ENCODE measurements at regions not wholly inside any gene's neighbourhood (a gene's known extent, or its start where the extent isn't known, plus 50 kb on each side); places are given as distances from the start of the nearest gene placed in this dataset.

DNA sequence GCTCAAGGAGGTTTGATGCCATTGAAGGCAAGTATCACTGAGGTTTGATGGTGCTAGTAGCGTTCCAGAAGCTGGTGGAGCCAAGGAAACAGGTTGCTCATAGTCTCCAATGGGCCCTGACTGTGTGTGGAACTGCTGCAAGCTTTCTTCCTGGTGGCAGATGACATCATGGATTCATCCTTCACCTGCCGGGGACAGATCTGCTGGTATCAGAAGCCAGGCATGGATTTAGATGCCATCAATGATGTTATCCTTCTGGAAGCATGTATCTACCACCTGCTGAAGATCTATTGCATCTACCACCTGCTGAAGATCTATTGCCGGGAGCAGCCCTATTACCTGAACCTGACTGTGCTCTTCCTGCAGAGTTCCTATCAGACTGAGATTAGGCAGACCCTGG, 734.4 kb downstream of the PLA2G4A start:
- intact Hi-C loops (cut with DNase I), result no loop called here
- no peaks in the 10 kb centered on the region for H3K36me3 ChIP-seq (ENCODE audit: control insufficient read depth in 2 of 3, insufficient read depth in 3 of 3, low read length in 3 of 3)
- H3K9ac ChIP-seq (ENCODE audit: low read length in 3 of 3), result no peak overlapping the region
- H3K4me1 ChIP-seq (ENCODE audit: control insufficient read depth in 2 of 3, insufficient read depth in 2 of 3, low read depth in 1 of 3, low read length in 3 of 3), result no peaks in the 10 kb centered on the region
- no peaks in the 10 kb centered on the region for H3K27me3 ChIP-seq (ENCODE audit: control insufficient read depth, insufficient read depth, low read length)
- no peak for FAIRE-seq
- no peak overlapping the region for H3K4me3 ChIP-seq (ENCODE audit: low read length in 3 of 3)
- H3K27ac ChIP-seq (ENCODE audit: low read depth in 2 of 2, low read length in 2 of 2), result no peak overlapping the region
- TF ChIP-seq, protein P1, sequence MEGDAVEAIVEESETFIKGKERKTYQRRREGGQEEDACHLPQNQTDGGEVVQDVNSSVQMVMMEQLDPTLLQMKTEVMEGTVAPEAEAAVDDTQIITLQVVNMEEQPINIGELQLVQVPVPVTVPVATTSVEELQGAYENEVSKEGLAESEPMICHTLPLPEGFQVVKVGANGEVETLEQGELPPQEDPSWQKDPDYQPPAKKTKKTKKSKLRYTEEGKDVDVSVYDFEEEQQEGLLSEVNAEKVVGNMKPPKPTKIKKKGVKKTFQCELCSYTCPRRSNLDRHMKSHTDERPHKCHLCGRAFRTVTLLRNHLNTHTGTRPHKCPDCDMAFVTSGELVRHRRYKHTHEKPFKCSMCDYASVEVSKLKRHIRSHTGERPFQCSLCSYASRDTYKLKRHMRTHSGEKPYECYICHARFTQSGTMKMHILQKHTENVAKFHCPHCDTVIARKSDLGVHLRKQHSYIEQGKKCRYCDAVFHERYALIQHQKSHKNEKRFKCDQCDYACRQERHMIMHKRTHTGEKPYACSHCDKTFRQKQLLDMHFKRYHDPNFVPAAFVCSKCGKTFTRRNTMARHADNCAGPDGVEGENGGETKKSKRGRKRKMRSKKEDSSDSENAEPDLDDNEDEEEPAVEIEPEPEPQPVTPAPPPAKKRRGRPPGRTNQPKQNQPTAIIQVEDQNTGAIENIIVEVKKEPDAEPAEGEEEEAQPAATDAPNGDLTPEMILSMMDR (IDR thresholded peaks at IDR 0.05; ENCODE audit: borderline replicate concordance, extremely low read depth, insufficient read depth), result no peak
- H3K9me3 ChIP-seq (ENCODE audit: control insufficient read depth in 2 of 3, insufficient read depth in 1 of 3, low read length in 3 of 3), result no peaks in the 10 kb centered on the region
- no peak for DNase-seq

DNA sequence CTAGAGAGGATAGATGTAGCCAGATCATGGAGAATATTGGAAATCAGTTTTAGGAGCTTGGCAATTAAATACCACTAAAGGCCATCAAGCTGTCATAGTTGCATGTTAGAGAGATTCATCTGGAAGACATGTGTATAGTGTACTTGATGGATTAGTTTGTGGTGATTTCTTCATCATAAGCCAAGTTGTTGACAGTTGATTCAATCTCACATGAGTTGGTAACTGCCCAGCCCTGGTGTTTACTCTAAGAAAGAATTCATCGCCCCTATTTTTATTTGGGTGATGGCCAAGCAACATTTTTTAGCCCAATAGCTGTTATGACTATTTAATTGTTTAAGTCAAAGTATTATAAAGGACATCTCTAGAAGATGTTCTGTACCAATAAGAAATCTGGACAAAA, 737.6 kb downstream of the PLA2G4A start:
- TF ChIP-seq, protein P1 (IDR thresholded peaks at IDR 0.05; ENCODE audit: borderline replicate concordance, extremely low read depth, insufficient read depth), result no peak
- Histone ChIP-seq H3K9me3 (ENCODE audit: control insufficient read depth in 2 of 3, insufficient read depth in 1 of 3, low read length in 3 of 3) (no peaks in the 10 kb centered on the region), H3K4me1 (ENCODE audit: control insufficient read depth in 2 of 3, insufficient read depth in 2 of 3, low read depth in 1 of 3, low read length in 3 of 3) (no peaks in the 10 kb centered on the region), H3K4me3 (ENCODE audit: low read length in 3 of 3) (no peak overlapping the region), H3K36me3 (ENCODE audit: control insufficient read depth in 2 of 3, insufficient read depth in 3 of 3, low read length in 3 of 3) (no peaks in the 10 kb centered on the region), H3K27me3 (ENCODE audit: control insufficient read depth, insufficient read depth, low read length) (no peaks in the 10 kb centered on the region), H3K9ac (ENCODE audit: low read length in 3 of 3) (no peak overlapping the region), H3K27ac (ENCODE audit: low read depth in 2 of 2, low read length in 2 of 2) (no peak overlapping the region)
- no peak for FAIRE-seq
- DNase-seq, result no peak
- intact Hi-C loops (cut with DNase I), result no loop called here

DNA sequence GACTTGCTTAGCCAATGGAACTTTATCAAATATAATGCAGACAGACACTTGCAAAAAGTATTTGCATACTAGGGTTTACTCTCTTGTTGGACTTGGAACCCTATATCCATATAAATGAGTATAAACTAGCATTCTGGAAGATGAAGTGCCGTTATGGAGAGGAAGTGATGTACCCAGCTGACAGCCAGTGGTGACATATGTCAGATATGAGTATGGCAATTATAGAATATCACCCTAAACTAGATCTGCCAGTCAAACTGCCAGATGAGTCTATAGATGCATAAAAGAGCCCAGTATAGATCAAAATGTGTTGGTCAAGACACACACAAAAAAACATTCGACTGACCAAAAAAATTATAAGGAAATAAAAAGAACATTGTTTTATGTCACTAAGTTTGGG, 739.3 kb downstream of the PLA2G4A start:
- H3K9me3 ChIP-seq (ENCODE audit: control insufficient read depth in 2 of 3, insufficient read depth in 1 of 3, low read length in 3 of 3), result no peaks in the 10 kb centered on the region

DNA sequence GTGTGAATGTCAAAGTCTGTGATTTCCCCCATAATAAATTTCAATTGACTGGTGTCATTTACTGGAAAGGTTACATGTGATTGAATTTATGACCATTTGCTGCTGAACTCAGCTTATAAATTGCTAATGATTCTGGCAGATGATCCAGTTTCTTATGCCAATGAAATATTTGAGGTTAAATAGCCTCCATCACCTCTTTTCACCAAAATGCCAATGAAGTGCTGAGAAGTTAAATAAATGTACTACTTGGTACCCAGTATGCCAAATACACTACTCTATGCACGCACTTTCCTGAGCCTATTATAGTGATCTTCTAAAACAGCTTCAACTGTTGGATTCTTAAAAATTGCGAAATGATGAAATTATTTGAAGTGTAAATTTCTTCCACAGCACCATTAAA, 741.4 kb downstream of the PLA2G4A start:
- Histone ChIP-seq H3K9ac (ENCODE audit: low read length in 3 of 3) (no peak overlapping the region), H3K27ac (ENCODE audit: low read depth in 2 of 2, low read length in 2 of 2) (no peak overlapping the region), H3K4me3 (ENCODE audit: low read length in 3 of 3) (no peak overlapping the region), H3K9me3 (ENCODE audit: control insufficient read depth in 2 of 3, insufficient read depth in 1 of 3, low read length in 3 of 3) (no peaks in the 10 kb centered on the region), H3K36me3 (ENCODE audit: control insufficient read depth in 2 of 3, insufficient read depth in 3 of 3, low read length in 3 of 3) (no peaks in the 10 kb centered on the region), H3K27me3 (ENCODE audit: control insufficient read depth, insufficient read depth, low read length) (no peaks in the 10 kb centered on the region), H3K4me1 (ENCODE audit: control insufficient read depth in 2 of 3, insufficient read depth in 2 of 3, low read depth in 1 of 3, low read length in 3 of 3) (no peaks in the 10 kb centered on the region)
- no peak for DNase-seq
- FAIRE-seq, result no peak
- TF ChIP-seq, protein P1 (IDR thresholded peaks at IDR 0.05; ENCODE audit: borderline replicate concordance, extremely low read depth, insufficient read depth), result no peak
- intact Hi-C loops (cut with DNase I), result no loop called here

More for the DNA sequence above, 739.3 kb downstream of the PLA2G4A start:
- no peak for DNase-seq
- no peak overlapping the region for H3K9ac ChIP-seq (ENCODE audit: low read length in 3 of 3)
- TF ChIP-seq, protein P1 (IDR thresholded peaks at IDR 0.05; ENCODE audit: borderline replicate concordance, extremely low read depth, insufficient read depth), result no peak
- H3K36me3 ChIP-seq (ENCODE audit: control insufficient read depth in 2 of 3, insufficient read depth in 3 of 3, low read length in 3 of 3), result no peaks in the 10 kb centered on the region
- intact Hi-C loops (cut with DNase I), result no loop called here
- H3K27ac ChIP-seq (ENCODE audit: low read depth in 2 of 2, low read length in 2 of 2), result no peak overlapping the region
- no peaks in the 10 kb centered on the region for H3K4me1 ChIP-seq (ENCODE audit: control insufficient read depth in 2 of 3, insufficient read depth in 2 of 3, low read depth in 1 of 3, low read length in 3 of 3)
- no peak overlapping the region for H3K4me3 ChIP-seq (ENCODE audit: low read length in 3 of 3)
- no peaks in the 10 kb centered on the region for H3K27me3 ChIP-seq (ENCODE audit: control insufficient read depth, insufficient read depth, low read length)
- no peak for FAIRE-seq
